IPS DF 6.9 (cell line): ENCODE measurements at regions not wholly inside any gene's neighbourhood (a gene's known extent, or its start where the extent isn't known, plus 50 kb on each side); places are given as distances from the start of the nearest gene placed in this dataset.

Source experiments
- DNase-seq: peaks from one replicate; pipeline ENCODE4 v3.0.0-alpha.2; 2013; ENCODE audit warnings: low read depth, low spot score
- H3K27ac ChIP-seq: one replicate; pipeline ENCODE4 v1.5.1; 2013; ENCODE audit warnings: low read length, control low read depth
- H3K27me3 ChIP-seq: 2 replicates; pipeline ENCODE4 v1.6.1; 2013; ENCODE audit warnings: mild to moderate bottlenecking, low read length; ENCODE audit not compliant: control insufficient read depth, insufficient read depth
- H3K36me3 ChIP-seq: 2 replicates; pipeline ENCODE4 v1.6.1; 2013; ENCODE audit warnings: low read length; ENCODE audit not compliant: control insufficient read depth, insufficient read depth
- H3K4me1 ChIP-seq: 2 replicates; pipeline ENCODE4 v1.6.1; 2013; ENCODE audit warnings: low read length; ENCODE audit not compliant: control insufficient read depth, insufficient read depth
- H3K4me3 ChIP-seq: 2 replicates; pipeline ENCODE4 v1.5.1; 2013; ENCODE audit warnings: mild to moderate bottlenecking, low read length
- H3K9me3 ChIP-seq: 2 replicates; pipeline ENCODE4 v1.6.1; 2013; ENCODE audit warnings: low read length, inconsistent platforms; ENCODE audit not compliant: control insufficient read depth, insufficient read depth
- WGBS: extraction: QIAGEN DNeasy Blood & Tissue Kit; methylation state at CpG from one replicate; pipeline ENCODE4 v1.1.7; 2013; ENCODE audit warnings: mixed read lengths, missing lambda C conversion rate; ENCODE audit not compliant: insufficient read length, insufficient coverage; 5-methylcytosine and 5-hydroxymethylcytosine counted together

DNA sequence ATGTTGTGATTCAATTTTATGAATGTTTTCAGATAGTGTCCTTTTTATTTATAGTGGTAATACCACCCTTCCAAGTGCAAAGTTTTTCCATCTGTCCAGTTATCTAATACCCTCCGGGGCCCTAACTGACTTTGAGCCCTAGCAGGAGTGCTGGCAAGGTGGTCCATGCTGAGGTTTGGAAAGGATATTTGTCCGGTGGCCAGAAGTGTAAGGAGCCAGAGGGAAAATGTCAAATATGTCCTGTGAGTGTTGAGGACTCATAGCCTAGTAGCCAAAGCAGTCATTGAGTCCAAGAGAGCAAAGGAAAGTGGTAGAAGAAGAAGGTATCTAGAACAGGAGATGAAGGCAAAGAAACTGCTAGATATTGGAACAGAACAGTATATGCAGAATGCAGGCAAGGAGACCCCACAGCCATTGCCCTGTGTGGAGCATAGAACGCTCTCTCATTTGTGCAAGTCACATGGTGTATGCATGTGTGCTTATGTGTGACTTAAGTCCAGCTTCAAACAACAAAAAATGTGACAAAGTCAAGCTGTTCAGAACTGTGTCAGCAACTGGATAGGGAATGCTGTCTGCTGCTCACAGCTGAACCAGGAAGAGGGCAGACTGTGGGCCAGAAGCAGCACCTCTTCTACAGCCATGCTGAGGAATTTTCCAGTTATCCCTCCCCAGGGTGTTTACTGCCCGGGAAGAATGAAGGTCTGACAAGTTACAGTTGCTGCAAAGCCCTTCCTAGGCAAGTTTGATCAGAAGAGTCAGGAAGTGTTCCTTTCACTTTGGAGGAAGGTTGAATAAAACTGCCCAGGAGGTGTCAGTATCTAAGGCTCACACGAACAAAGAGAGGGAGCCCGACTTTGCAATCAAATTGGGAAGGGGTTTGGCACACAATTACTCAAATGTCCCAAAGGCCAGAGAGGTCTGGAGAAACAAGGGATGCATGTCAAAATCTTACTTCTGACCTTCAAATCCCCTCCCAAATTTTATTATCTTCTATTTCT is 463.3 kb upstream of the DMAC1 start:
- no peak for DNase-seq
- WGBS: no CpG with 5 or more reads among the region's 6 CpGs
- no peaks in the 10 kb centered on the region for H3K9me3 ChIP-seq
- no peak overlapping the region for H3K27ac ChIP-seq
- no peaks in the 10 kb centered on the region for H3K36me3 ChIP-seq
- H3K4me1 ChIP-seq: no peaks in the 10 kb centered on the region; the same call in 1 of the 2 replicates
- no peaks in the 10 kb centered on the region for H3K27me3 ChIP-seq
- no peak overlapping the region for H3K4me3 ChIP-seq

DNA sequence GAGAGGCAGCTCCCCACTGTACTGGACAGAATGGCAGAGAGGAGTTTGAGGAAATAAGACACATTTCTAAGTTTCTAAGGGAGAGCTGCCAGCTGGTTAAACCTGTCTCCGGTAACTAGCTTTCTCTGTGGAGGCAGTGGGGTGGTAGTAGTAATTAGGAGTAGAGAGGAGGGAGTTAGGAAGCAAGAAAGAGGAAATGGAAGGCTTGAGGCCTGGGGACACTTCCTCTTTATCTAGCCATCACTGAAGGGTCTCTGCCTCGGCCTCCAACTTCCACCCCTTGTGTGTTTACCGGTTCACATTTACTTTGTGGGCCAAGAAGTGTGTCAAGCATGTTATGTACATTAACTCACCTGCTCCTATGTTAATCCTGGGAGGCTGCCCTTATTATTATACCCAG is 462.2 kb upstream of the DMAC1 start:
- H3K4me3 ChIP-seq: no peak overlapping the region
- no peak for DNase-seq
- H3K4me1 ChIP-seq: no peaks in the 10 kb centered on the region; the same call in 1 of the 2 replicates
- H3K36me3 ChIP-seq: no peaks in the 10 kb centered on the region
- no CpG with 5 or more reads among the region's 3 CpGs for WGBS
- H3K27me3 ChIP-seq: no peaks in the 10 kb centered on the region
- no peaks in the 10 kb centered on the region for H3K9me3 ChIP-seq
- no peak overlapping the region for H3K27ac ChIP-seq

DNA sequence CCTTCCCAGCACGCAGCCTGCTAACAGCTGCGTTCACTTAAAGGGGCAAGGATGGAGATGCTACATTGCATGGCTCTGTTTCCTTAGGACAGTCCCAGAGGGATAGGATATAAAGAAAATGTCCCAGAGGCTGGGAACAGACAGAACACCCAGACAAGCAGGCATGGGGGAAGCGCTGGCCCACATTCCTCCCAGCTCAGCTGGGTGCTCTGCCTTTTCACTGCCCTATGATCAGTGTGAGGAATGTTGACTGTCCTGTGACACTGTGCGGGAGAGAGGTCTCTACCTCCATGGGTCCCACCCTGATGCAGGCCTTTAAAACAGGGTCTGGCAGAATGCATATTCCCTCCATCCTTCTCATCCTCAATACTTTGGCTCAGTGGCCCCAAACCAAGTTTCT is 459.4 kb upstream of the DMAC1 start:
- no peaks in the 10 kb centered on the region; the same call in 1 of the 2 replicates for H3K4me1 ChIP-seq
- no peaks in the 10 kb centered on the region for H3K36me3 ChIP-seq
- no peak for DNase-seq
- no peak overlapping the region for H3K4me3 ChIP-seq
- H3K27me3 ChIP-seq: no peaks in the 10 kb centered on the region
- WGBS: no CpG with 5 or more reads among the region's 4 CpGs
- no peak overlapping the region for H3K27ac ChIP-seq
- no peaks in the 10 kb centered on the region for H3K9me3 ChIP-seq

- Histone ChIP-seq H3K27me3 (no peaks in the 10 kb centered on the region), H3K4me1 (no peaks in the 10 kb centered on the region), H3K36me3 (no peaks in the 10 kb centered on the region), H3K9me3 (no peaks in the 10 kb centered on the region), H3K4me3 (no peak overlapping the region), H3K27ac (no peak overlapping the region)
- no CpG with 5 or more reads among the region's 2 CpGs for WGBS
- no peak for DNase-seq
Observed at GRCh38 chr9:8256880-8257279, 457.3 kb upstream of the DMAC1 start.

- Histone ChIP-seq H3K27me3 (no peaks in the 10 kb centered on the region), H3K27ac (no peak overlapping the region), H3K4me1 (no peaks in the 10 kb centered on the region), H3K4me3 (no peak overlapping the region), H3K36me3 (no peaks in the 10 kb centered on the region), H3K9me3 (no peaks in the 10 kb centered on the region)
- no peak for DNase-seq
Observed at GRCh38 chr9:8255850-8256249, 456.3 kb upstream of the DMAC1 start.

DNA sequence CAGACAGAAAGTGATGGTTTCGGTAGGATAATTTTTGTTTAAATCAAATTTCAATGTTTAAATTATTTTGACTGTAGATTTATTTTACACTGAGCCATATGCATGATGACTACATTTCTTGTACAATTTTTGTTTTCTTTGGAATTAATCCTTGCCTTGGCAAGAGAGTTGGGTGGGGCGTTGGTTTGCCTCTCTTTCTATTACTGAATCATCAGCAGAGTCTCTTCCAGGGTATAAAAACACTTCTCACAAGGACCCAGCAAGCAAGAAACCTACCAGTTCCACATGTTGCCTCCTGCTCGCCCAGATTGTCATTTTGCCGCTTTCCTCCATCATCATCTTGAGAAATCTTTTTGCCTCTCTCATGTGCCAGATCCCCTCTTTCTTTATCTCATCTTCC is 455.0 kb upstream of the DMAC1 start:
- no peaks in the 10 kb centered on the region for H3K36me3 ChIP-seq
- H3K4me3 ChIP-seq: no peak overlapping the region
- no peaks in the 10 kb centered on the region for H3K4me1 ChIP-seq
- no CpG with 5 or more reads among the region's 4 CpGs for WGBS
- no peak for DNase-seq
- H3K9me3 ChIP-seq: no peaks in the 10 kb centered on the region
- no peak overlapping the region for H3K27ac ChIP-seq
- H3K27me3 ChIP-seq: no peaks in the 10 kb centered on the region

DNA sequence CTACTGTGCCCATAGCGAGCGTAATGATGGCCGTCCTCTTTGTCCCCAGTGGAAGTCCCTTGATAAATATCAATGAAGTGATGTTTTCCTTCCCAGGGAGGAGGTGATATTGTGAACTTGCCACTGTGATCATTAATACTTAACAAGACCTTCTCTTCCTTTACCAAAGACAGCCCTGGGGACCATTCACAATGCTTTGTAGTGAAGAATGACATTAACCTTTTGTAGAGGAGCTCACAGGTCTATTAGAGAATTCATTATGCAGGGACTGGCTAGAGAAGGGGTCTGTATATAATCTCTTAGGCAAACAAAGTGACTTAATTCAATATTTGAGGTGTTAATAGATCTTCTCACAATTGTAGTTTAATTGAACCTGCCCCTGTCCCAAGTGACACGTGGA is 452.9 kb upstream of the DMAC1 start:
- no CpG with 5 or more reads among the region's 4 CpGs for WGBS
- no peak overlapping the region for H3K4me3 ChIP-seq
- H3K9me3 ChIP-seq: no peaks in the 10 kb centered on the region
- no peaks in the 10 kb centered on the region for H3K27me3 ChIP-seq
- H3K4me1 ChIP-seq: no peaks in the 10 kb centered on the region
- no peak overlapping the region for H3K27ac ChIP-seq
- no peak for DNase-seq
- no peaks in the 10 kb centered on the region for H3K36me3 ChIP-seq

- no peaks in the 10 kb centered on the region for H3K4me1 ChIP-seq
- DNase-seq: no peak
- no peak overlapping the region for H3K27ac ChIP-seq
- H3K4me3 ChIP-seq: no peak overlapping the region
- H3K36me3 ChIP-seq: no peaks in the 10 kb centered on the region
- no peaks in the 10 kb centered on the region for H3K9me3 ChIP-seq
- no peaks in the 10 kb centered on the region for H3K27me3 ChIP-seq
Observed at GRCh38 chr9:8251566-8251965, 452.0 kb upstream of the DMAC1 start.

DNA sequence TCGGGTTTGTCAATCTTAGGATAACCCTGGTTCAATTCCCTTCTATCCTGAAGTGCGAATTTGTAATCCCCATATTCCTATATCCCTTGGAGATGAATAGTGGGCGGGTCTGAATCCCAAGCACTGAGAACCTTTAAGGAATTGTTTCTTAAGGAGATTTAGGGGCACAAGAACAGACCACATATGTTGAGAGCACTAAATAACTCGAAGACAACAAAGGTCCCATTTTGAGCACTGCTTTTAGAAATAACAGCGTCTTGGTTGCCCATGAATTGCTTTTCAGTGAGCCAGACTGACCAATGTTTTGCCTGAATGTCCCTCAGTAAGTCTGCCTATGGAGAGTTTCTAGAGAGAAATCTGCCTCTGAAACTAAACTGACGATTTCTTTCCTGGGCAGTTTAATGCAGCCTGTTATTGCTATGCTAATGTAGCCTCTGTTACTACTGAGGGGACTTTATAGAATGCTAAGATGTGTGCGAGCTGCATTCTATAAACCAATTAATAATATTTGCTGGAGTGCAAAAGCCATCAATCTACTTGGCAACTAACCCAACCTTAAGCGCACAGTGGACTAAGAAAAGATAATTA is 445.0 kb upstream of the DMAC1 start:
- Histone ChIP-seq H3K4me3 (no peak overlapping the region), H3K27me3 (no peaks in the 10 kb centered on the region), H3K4me1 (no peaks in the 10 kb centered on the region), H3K9me3 (no peaks in the 10 kb centered on the region), H3K27ac (no peak overlapping the region), H3K36me3 (no peaks in the 10 kb centered on the region)
- DNase-seq: no peak
- no CpG with 5 or more reads among the region's 8 CpGs for WGBS

- no peaks in the 10 kb centered on the region for H3K36me3 ChIP-seq
- H3K4me3 ChIP-seq: no peak overlapping the region
- no peak overlapping the region for H3K27ac ChIP-seq
- H3K9me3 ChIP-seq: no peaks in the 10 kb centered on the region
- DNase-seq: no peak
- H3K27me3 ChIP-seq: no peaks in the 10 kb centered on the region
- WGBS: no CpG with 5 or more reads among the region's 5 CpGs
- no peaks in the 10 kb centered on the region for H3K4me1 ChIP-seq
Observed at GRCh38 chr9:8241201-8241600, 441.6 kb upstream of the DMAC1 start.

GRCh38 chr9:8237096-8237495 is 437.5 kb upstream of the DMAC1 start:
- no peak overlapping the region for H3K4me3 ChIP-seq
- H3K27ac ChIP-seq: no peak overlapping the region
- DNase-seq: no peak
- no peaks in the 10 kb centered on the region for H3K36me3 ChIP-seq
- no peaks in the 10 kb centered on the region for H3K9me3 ChIP-seq
- H3K27me3 ChIP-seq: no peaks in the 10 kb centered on the region
- no peaks in the 10 kb centered on the region for H3K4me1 ChIP-seq
- WGBS: no CpG with 5 or more reads among the region's 2 CpGs
